Islet of Langerhans (tissue), 1 donor: ENCODE measurements at regions not wholly inside any gene's neighbourhood (a gene's known extent, or its start where the extent isn't known, plus 50 kb on each side); places are given as distances from the start of the nearest gene placed in this dataset.

ENCODE experiments used
- FAIRE-seq: peaks from one replicate; lab custom pipeline; 2011; peaks lifted over from hg19 to GRCh38; lab: Jason Lieb, UNC

- no peak for FAIRE-seq
These were observed 293.1 kb downstream of the ARHGAP12 start for GRCh38 chr10:31635415-31636065.

DNA sequence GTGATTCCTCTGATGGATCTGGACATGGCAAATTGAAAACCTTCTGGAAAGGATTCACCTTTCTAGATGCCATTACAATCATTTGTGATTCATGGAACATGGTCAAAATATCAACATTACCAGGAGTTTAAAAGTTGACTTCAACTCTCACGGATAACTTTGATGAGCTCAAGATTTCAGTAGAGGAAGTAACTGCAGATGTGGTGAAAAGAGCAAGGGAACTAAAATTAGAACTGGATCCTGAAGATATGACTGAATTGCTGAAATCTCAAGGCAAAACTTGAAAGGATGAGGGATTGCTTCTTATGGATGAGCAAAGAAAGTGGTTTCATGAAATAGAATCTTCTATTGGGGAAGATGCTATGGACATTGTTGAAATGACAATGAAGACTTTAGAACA is 293.6 kb downstream of the ARHGAP12 start:
- no peak for FAIRE-seq

GRCh38 chr10:31630861-31631567 is 297.6 kb downstream of the ARHGAP12 start:
- FAIRE-seq, result no peak

GRCh38 chr10:31625566-31625965 is 303.1 kb downstream of the ARHGAP12 start:
- no peak for FAIRE-seq

DNA sequence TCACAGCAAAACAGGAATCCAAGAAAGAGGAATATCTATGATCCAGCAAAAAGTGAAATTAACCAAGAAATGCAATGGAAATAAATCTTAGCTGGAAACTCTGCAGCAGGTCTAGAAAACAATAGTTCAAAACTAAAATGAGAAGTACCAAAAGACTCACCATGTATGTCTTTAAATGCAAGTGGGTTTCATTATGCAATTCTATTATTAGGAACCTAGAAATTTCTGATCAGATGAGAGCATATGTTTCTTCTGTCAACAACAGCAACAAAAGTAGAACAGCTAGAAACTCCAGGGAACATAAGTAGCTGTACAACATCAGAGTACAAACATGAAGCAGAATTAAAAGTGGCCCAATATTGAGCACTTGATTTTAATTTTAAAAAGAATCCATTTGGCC is 304.0 kb downstream of the ARHGAP12 start:
- no peak for FAIRE-seq

GRCh38 chr10:31623947-31624346 is 304.7 kb downstream of the ARHGAP12 start:
- no peak for FAIRE-seq

- no peak for FAIRE-seq
These were observed 304.4 kb downstream of the ZEB1 start for GRCh38 chr10:31623466-31623865.

- no peak for FAIRE-seq
These were observed 304.0 kb downstream of the ZEB1 start for GRCh38 chr10:31622978-31623377.

DNA sequence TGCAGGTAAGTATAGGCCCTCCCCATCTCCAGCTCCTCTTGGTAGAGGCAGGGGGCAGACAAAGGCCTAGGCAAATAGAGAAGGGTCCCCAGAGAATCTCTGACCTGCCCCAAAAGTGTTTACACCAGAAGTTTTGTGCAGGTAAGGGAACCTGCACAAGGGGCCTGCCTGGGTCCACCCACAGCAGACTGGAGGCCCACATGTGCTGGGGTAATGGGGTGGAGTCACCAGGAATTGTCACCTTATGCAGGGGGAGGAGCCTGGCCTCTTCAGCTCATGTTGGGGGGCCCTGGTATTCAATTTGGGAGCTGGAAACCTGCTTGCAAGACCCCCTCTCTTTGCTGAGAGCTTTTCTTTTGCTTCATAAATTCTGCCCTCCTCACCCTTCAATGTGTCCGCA is 302.7 kb downstream of the ZEB1 start:
- FAIRE-seq, result no peak

GRCh38 chr10:31620226-31621151 is 301.5 kb downstream of the ZEB1 start:
- no peak for FAIRE-seq

DNA sequence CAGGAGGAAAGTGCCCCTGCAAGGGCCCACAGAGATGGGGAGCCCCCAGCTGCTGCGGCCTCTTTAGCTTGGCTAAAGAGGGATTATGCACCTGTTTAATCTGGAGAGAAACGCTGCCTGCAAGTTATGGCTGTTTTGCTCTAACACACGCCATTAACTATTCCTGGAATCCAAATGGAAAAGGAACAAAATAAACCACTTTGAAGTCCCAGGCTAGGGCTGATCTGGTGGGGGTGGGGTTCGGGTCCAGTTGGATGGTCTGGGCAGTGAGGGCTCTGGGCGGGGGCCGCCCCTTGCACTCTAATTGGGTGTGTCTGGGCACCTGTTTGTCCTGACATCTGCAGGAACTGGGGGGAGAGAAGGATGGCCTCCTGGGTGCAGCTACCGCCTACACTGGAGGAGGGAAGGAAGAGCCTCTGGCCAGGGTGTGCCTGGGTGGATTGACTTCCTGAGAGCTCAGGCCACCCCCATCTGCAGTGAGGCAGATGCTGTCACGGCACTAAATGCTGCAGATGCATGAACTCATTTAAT is 300.6 kb downstream of the ZEB1 start:
- no peak for FAIRE-seq

DNA sequence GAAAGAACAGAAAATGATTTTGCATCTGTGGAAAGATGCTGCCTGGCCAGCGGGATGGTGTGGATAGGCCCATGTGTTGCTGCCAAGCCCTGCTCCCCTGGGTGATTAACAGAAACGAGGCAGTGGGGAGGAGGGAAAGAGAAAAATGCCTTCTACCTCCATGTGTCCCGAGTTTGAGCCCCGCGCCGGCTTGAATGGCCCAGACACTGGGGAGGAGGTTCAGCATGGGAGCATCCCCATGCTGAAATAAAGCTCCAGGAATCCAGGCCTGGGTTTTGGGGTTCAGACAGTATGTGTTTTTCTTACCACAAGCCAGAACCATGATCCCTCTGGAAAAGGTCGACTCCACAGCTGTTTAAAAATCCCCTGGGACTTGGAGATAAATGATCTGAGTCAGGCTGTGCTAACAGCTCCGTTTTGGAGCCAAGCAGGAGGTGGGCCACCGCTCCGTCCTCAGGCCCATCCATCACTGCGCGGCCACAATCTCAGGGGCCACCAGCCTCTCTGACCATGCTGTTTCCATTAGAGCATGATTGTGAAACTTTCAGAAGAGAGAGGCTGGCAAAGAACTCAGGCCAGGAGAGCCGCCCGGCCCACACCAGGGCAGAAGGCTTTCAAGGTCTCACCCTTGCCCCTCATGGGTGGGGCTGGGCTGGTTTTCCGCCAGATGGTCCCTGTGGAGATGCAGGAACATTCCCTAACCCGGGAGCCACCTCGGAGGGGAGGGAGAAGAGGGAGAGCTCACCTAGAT is 299.7 kb downstream of the ZEB1 start:
- no peak for FAIRE-seq

DNA sequence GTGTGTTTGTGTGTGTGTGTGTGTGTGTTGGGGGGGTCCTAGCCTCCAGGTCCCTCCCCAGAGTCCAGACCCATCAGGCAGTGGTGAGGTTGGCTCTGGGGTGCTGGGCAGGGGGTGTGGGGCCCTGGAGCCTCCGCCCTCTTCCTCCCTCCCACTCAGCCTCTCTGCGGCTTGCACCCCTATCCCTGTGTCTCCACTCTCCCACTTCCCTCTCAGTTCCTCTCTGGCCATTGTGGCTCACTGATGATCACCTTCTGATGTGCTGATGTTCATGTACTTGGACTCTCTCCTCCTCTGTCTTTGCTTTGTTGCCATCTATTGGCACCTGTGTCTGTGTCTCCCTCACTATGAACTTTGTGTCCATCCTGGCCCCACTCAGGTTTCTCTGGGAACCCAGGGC is 298.7 kb downstream of the ZEB1 start:
- FAIRE-seq, result no peak

GRCh38 chr10:31617133-31617532 is 298.1 kb downstream of the ZEB1 start:
- FAIRE-seq, result no peak

- no peak for FAIRE-seq
These were observed 296.1 kb downstream of the ZEB1 start for GRCh38 chr10:31615129-31615528.

GRCh38 chr10:31614611-31615010 is 295.6 kb downstream of the ZEB1 start:
- FAIRE-seq, result no peak

- no peak for FAIRE-seq
These were observed 293.1 kb downstream of the ZEB1 start for GRCh38 chr10:31612082-31612481.

DNA sequence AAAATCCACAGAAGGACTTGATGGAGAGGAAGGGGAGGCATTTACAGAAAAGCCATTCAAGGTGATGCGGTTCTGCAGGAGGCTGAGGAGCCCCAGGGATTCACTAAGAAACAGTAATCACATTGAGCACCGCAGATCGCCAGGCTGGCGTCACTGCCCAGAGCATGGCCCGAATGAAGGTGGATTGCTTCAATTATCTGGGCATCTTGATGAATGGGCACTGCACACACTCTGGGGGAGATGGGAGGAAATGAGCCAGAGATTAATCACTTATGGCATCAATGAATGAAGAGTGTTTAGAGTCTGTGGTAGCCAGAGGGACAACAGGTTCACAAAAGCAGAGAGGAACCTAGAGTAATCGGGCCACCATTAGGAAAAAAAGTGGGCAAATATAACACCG is 292.1 kb downstream of the ZEB1 start:
- no peak for FAIRE-seq

DNA sequence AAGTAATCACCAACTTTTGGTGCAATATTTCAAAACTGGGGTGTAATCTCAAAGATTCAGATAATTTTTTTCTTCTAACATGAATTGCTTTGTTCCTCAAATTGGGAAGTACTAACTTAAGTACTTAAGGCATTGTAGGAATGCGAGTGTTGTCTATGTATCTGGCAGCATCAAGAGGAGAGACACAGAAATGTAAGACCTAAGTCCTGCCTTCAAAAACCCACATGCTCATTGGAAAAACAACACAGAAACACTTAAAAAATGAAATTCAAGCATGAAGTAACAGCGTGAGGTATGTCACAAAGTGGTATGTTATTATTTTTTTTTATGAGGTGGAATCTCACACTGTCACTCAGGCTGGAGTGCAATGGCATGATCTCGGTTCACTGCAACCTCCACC is 288.5 kb downstream of the ZEB1 start:
- no peak for FAIRE-seq

DNA sequence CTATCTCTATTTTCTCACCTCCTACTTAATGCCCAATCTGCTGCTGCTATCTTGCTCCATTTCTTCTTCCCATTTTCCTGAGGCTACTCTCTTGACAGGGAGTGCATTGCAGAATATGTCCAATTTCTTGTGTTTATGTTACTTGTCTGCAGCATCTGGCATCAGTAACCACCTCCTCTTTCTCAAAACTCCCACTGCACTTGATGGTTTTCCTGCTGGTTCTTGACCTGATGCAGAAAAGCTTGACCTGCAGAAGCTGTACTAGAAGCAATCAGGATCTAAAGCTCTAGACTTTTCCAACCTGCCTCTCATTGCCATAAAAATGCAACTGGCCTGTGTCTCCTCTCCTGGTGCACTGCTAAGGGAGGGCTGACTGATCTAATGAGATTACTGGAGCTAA is 287.8 kb downstream of the ZEB1 start:
- FAIRE-seq, result no peak

- no peak for FAIRE-seq
These were observed 287.0 kb downstream of the ZEB1 start for GRCh38 chr10:31605861-31606525.

- FAIRE-seq, result no peak
These were observed 286.4 kb downstream of the ZEB1 start for GRCh38 chr10:31605426-31605825.
